CD4-positive, alpha-beta T cell treated with Interleukin-10 for 1 hour (primary cell): ENCODE measurements at regions not wholly inside any gene's neighbourhood (a gene's known extent, or its start where the extent isn't known, plus 50 kb on each side); places are given as distances from the start of the nearest gene placed in this dataset.
"Not testable (repeated sequence)": the region's sequence is repeated elsewhere in the genome, so short reads cannot be mapped to it uniquely, and the experiment has no call there.

Source experiments
- DNase-seq: peaks from one replicate; pipeline ENCODE4 v3.0.0-alpha.2; 2020

DNA sequence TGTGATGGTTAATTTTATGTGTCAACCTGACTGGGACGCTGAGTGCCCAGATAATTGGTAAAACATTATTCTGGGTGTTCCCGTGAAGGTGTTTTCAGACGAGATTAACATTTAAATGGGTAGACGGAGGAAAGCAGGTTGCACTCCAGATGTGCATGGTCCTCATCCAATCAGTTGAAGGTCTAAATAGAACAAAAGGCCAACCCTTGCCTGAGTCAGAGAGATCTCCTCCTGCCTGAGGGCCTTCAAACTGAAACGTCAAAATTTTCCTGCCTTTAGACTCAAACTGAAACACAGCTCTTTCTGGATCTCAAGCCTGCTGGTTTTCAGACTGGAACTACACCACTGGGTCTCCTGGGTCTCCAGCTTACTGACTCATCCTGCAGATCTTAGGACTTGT is 73.5 kb downstream of the NPIPA8 start:
- not testable (repeated sequence) for DNase-seq

- not testable (repeated sequence) for DNase-seq
Observed at GRCh38 chr16:18261848-18262247, 74.7 kb downstream of the NPIPA8 start.

- DNase-seq: not testable (repeated sequence)
Observed at GRCh38 chr16:18259496-18260176, 76.9 kb downstream of the NPIPA8 start.

- not testable (repeated sequence) for DNase-seq
Observed at GRCh38 chr16:18252943-18253342, 83.6 kb downstream of the NPIPA8 start.

GRCh38 chr16:18230505-18230904 is 106.0 kb downstream of the NPIPA8 start:
- DNase-seq: not testable (repeated sequence)

DNA sequence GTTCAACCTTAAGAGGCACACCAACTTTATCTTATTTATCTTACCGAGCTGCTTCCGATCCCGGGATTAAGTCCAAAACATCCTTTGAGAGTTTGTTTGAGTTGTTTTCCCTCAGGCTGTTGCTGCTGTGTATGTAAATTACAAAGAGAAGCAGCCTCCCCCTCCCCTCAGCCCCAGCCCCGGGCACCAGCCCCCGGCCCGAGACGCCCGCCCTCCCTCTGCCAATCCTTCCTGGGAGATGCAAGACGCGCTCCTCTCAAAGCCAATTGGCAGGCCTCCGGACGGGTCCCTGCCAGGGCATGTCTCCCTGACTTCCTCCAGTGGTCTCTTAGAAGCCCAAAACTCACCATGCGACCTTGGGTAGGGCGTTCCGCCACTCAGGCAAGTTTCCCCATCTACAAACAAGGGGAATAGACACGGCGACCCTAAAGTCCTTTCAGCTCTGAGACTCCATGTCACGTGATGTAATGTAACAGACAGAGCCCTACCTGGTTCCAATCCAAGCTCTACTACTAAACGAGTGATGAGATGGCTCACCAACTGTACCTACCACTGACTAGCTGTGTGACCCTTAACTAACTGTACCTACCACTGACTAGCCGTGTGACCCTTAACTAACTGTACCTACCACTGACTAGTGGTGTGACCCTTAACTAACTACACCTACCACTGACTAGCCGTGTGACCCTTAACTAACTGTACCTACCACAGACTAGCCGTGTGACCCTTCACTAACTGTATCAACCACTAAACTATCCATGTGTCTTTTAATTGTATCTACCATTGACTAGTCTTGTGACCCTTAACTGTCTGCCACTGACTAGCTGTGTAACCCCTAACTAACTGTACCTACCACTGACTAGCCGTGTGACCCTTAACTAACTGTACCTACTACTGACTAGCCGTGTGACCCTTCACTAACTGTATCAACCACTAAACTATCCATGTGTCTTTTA is 114.2 kb downstream of the NPIPA8 start:
- not testable (repeated sequence) for DNase-seq

- DNase-seq: not testable (repeated sequence)
Observed at GRCh38 chr16:18217741-18218140, 118.8 kb downstream of the NPIPA8 start.

DNA sequence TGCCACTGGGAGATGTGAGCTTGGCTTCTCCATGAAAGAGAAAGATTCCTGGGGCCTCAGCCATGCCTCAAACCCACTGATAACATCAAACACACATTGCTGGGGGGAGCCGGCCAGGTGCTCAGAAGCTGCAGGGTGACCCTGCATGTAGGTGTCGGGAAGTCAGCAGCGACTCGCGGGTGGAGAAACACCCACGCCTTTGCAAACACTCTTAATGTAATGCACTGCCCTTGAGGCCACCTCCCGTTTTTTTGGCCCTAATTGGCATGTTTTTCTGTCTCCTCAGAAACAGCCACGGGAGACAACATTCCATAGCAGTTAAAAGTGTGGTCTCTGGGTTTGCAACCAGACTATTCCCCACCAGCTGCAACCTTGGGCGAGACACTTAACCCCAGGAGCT is 119.7 kb downstream of the NPIPA8 start:
- DNase-seq: not testable (repeated sequence)

- not testable (repeated sequence) for DNase-seq
Observed at GRCh38 chr16:18213810-18214209, 122.7 kb downstream of the NPIPA8 start.

DNA sequence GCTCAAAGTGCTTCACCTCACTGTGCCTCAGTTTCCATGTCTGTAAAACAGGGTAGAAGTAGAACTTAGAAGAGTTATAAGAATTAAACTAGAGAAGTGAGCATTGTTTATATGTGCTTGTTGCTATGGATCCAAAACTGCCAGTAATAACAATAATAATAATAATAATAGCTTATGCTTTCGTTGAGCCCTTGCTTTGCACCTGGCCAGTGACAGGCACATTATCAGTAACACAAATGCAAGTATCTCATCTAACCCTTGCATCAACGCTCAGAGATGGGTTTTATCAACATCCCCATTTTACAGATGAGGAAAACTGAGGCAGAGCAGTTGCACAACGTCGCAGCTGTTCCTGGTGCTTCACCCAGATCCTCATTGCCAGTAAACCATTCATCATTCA is 125.0 kb downstream of the NPIPA8 start:
- DNase-seq: not testable (repeated sequence)

- not testable (repeated sequence) for DNase-seq
Observed at GRCh38 chr16:18204786-18205185, 131.8 kb downstream of the NPIPA8 start.

DNA sequence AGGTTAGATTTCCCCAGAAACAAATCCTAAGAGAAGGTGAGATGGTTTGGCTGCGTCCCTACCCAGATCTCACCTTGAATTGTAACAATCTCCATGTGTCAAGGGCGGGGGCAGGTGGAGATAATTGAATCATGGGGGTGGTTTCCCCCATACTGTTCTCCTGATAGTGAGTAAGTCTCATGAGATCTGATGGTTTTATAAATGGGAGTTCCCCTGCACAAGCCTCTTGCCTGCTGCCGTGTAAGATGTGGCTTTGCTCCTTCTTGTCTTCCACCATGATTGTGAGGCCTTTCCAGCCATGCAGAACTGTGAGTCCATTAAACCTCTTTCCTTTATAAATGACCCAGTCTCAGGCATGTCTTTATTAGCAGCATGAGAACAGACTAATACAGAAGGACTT is 132.2 kb downstream of the NPIPA8 start:
- DNase-seq: not testable (repeated sequence)

DNA sequence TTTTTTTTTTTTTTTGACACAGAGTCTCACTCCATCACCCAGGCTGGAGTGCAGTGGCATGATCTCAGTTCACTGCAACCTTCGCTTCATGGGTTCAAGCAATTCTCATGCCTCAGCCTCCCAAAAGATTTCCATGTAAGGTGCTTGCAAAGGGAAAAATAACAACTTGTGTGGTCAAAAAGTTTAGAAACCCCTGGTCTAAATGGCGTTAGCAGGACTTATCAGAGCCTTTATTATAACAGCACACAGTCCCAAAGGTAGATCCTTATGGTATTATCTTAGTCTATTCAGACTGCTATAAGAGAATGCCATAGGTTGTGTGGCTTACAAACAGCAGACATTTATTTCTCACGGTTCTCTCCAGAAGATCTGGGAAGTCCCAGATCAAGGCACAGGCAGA is 135.0 kb downstream of the NPIPA8 start:
- DNase-seq: not testable (repeated sequence)

- not testable (repeated sequence) for DNase-seq
Observed at GRCh38 chr16:18192389-18192788, 144.1 kb downstream of the NPIPA8 start.

GRCh38 chr16:18190179-18190578 is 146.4 kb downstream of the NPIPA8 start:
- DNase-seq: not testable (repeated sequence)

GRCh38 chr16:18184755-18185154 is 151.8 kb downstream of the NPIPA8 start:
- DNase-seq: not testable (repeated sequence)

DNA sequence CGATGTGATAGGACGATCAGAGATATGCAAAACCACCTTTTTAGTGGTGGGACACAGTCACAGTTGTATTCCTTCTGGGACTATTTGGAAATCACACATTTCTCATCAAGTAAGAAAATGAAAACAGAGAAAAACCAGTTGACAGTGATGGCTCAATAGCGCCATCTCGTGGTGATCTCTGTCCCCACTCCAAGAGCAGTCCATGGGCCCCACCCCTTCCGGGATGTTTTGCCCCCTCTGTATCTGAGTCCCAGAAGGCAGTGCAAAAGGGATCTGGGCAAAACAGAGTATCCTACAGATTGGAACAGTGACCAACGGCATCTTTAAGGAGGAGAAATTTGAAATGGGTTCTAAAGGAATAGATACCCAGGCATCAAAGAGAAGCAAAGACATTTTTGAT is 155.5 kb downstream of the NPIPA8 start:
- DNase-seq: not testable (repeated sequence)

GRCh38 chr16:18173945-18174497 is 162.5 kb downstream of the NPIPA8 start:
- DNase-seq: not testable (repeated sequence)

GRCh38 chr16:18162293-18162692 is 174.2 kb downstream of the NPIPA8 start:
- DNase-seq: not testable (repeated sequence)

DNA sequence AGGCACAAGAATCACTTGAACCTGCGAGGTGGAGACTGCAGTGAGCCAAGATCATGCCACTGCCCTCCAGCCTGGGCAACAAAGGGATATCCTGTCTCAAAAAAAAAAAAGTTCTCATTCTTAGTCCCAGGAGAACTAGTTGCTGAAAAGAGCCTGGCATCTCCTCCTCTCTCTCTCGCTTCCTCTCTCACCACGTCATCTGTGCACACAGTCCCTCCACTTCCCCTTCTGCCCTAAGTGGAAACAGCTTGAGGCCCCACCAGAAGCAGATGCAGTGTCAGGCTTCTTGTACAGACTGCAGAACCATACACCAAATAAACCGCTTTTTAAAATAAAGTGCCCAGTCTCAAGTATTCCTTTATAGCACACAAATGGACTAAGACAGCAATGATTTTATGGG is 175.3 kb downstream of the NPIPA8 start:
- DNase-seq: not testable (repeated sequence)

- not testable (repeated sequence) for DNase-seq
Observed at GRCh38 chr16:18159185-18159584, 177.4 kb downstream of the NPIPA8 start.

DNA sequence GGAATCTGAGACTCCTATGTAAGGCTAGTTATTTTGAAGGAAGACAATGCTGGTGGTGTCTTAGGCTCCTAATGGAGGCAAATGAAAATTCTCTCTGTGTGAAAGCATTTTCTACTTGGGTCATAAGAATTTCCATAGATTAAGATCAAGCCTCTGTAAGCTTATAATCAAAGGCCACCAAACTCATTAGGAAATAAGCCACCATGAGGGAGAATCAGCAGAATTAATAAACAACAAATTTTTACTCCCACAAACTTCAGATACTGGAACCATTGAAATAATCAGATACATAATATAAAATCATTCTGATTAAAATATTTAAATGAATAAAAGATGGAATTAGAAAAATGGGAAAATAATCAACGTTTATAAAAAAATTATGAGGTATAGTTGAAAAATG is 178.7 kb downstream of the NPIPA8 start:
- DNase-seq: not testable (repeated sequence)

- not testable (repeated sequence) for DNase-seq
Observed at GRCh38 chr16:18152832-18153231, 183.7 kb downstream of the NPIPA8 start.
